SK-N-SH treated with all-trans-retinoic acid at 6 μM for 48 hours (cell line): ENCODE measurements at regions not wholly inside any gene's neighbourhood (a gene's known extent, or its start where the extent isn't known, plus 50 kb on each side); places are given as distances from the start of the nearest gene placed in this dataset.

Experiments
- ZFP3 ChIP-seq: fragments of 250-450 bp; sonication (Bioruptor Pico); IDR thresholded peaks from 2 replicates; pipeline ENCODE4 v1.5.0; 2020; ENCODE audit warnings: mild to moderate bottlenecking, moderate library complexity
- ZNF8 ChIP-seq: fragments of 450-650 bp; formaldehyde crosslinking; IDR thresholded peaks from 2 replicates; pipeline ENCODE4 v1.5.0; 2020; ENCODE audit warnings: mild to moderate bottlenecking, moderate library complexity

DNA sequence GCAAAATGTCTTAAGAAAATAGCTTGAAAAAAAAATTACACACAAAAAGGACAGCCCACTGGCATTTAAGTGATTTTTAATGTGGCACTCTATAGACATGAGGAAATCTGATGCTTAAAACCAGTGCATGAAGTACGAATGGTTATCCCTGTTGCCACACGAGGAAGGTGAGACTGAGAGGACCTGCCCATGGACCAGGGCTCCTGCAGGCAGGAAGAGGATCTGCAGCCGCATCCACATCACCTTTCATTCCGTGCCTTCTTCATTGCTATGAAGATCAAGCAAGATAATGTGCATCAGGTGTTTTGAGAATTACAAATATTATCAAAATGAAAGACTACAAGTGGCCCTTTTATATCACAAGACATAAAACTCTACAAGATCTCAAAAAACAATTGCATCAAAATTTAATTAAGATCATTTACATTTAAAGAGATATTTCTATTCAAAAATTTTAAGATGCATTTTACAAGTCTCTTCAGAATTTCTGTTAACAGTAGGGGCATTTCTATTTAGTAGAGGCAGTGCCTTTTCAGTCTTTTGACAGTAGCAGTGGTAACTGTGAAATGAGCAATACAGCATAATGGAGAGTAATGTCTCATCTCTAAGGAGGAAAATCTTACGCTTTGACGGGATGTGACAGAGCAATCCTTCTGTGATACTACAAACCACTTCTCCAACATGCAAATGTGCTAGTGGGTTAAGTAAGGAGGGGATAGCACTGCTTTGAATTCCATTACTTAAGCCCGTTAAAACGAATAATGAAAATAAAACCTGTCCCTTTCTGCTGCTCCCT is 83.4 kb downstream of the SLC5A7 start:
- TF ChIP-seq ZNF8 (CRISPR knock-in tag) (no peak), ZFP3 (CRISPR knock-in tag) (no peak)
